NB4 (cell line): ENCODE measurements at regions not wholly inside any gene's neighbourhood (a gene's known extent, or its start where the extent isn't known, plus 50 kb on each side); places are given as distances from the start of the nearest gene placed in this dataset.

Experiments used
- CTCF ChIP-seq: IDR thresholded peaks from one replicate; pipeline ENCODE4 v1.5.1; 2012; ENCODE audit warnings: low read depth, low read length
- MAX ChIP-seq: IDR thresholded peaks from 2 replicates; pipeline ENCODE4 v1.6.1; 2011; ENCODE audit warnings: low read depth, low read length
- MYC ChIP-seq: IDR thresholded peaks from 2 replicates; pipeline ENCODE4 v1.6.1; 2011; ENCODE audit warnings: low read depth, low read length
- POLR2A ChIP-seq: IDR thresholded peaks from 2 replicates; pipeline ENCODE4 v1.6.1; 2011; ENCODE audit warnings: mild to moderate bottlenecking; ENCODE audit not compliant: insufficient read length; ENCODE audit errors: extremely low read depth

- TF ChIP-seq CTCF (no peak), MAX (no peak), POLR2A (no peak), MYC (no peak)
Measured at GRCh38 chr5:116673453-116673852, 98.8 kb upstream of the SEMA6A start.
